ENCODE measurements at regions not wholly inside any gene's neighbourhood (a gene's known extent, or its start where the extent isn't known, plus 50 kb on each side); places are given as distances from the start of the nearest gene placed in this dataset.

- no peak for TF ChIP-seq CTCF (IDR thresholded peaks at IDR 0.05; ENCODE audit: low read depth, low read length)
- TF ChIP-seq POLR2A (IDR thresholded peaks at IDR 0.05; ENCODE audit: extremely low read depth, insufficient read length) = no peak
- TF ChIP-seq MAX (IDR thresholded peaks at IDR 0.05; ENCODE audit: low read depth, low read length) = no peak
- no peak for TF ChIP-seq MYC (IDR thresholded peaks at IDR 0.05; ENCODE audit: low read depth, low read length)
These were observed 930.3 kb upstream of the PCDH9 start for GRCh38 chr13:68160466-68160865.
